Astrocyte (in vitro differentiated cells and primary cell): ENCODE measurements at regions not wholly inside any gene's neighbourhood (a gene's known extent, or its start where the extent isn't known, plus 50 kb on each side); places are given as distances from the start of the nearest gene placed in this dataset.

Source experiments
- DNase-seq: peaks from one replicate; pipeline ENCODE4 v3.0.0-alpha.2; 2010; ENCODE audit warnings: low read depth
- FAIRE-seq: peaks from 2 replicates; lab custom pipeline; 2011; peaks lifted over from hg19 to GRCh38; lab: Jason Lieb, UNC
- H2AFZ ChIP-seq: 2 replicates; pipeline ENCODE4 v1.6.0; 2012; ENCODE audit warnings: low read depth, low read length, inconsistent platforms
- H3K27ac ChIP-seq: 2 replicates; pipeline ENCODE4 v1.5.1; 2011; ENCODE audit warnings: low read depth, low read length, inconsistent platforms
- H3K27me3 ChIP-seq: 2 replicates; pipeline ENCODE4 v1.6.0; 2011; ENCODE audit warnings: low read length, inconsistent platforms; ENCODE audit not compliant: insufficient read depth
- H3K36me3 ChIP-seq: 2 replicates; pipeline ENCODE4 v1.5.1; 2011; ENCODE audit warnings: low read length, inconsistent platforms; ENCODE audit not compliant: insufficient read depth
- H3K4me1 ChIP-seq: 2 replicates; pipeline ENCODE4 v1.5.1; 2011; ENCODE audit warnings: low read length, inconsistent platforms; ENCODE audit not compliant: insufficient read depth
- H3K4me2 ChIP-seq: 2 replicates; pipeline ENCODE4 v1.6.0; 2012; ENCODE audit warnings: low read length, inconsistent platforms
- H3K4me3 ChIP-seq: 2 replicates; pipeline ENCODE4 v1.5.1; 2011; ENCODE audit warnings: low read depth, mild to moderate bottlenecking, low read length, inconsistent platforms; ENCODE audit not compliant: insufficient read depth
- H3K79me2 ChIP-seq: 2 replicates; pipeline ENCODE4 v1.6.0; 2012; ENCODE audit warnings: mild to moderate bottlenecking, low read length, inconsistent platforms; ENCODE audit not compliant: insufficient read depth
- H3K9ac ChIP-seq: 2 replicates; pipeline ENCODE4 v1.6.0; 2012; ENCODE audit warnings: mild to moderate bottlenecking, low read length, inconsistent platforms
- H3K9me3 ChIP-seq: 2 replicates; pipeline ENCODE4 v1.5.1; 2012; ENCODE audit warnings: low read depth, mild to moderate bottlenecking, low read length, inconsistent platforms; ENCODE audit not compliant: insufficient read depth
- H4K20me1 ChIP-seq: 2 replicates; pipeline ENCODE4 v1.6.0; 2012; ENCODE audit warnings: low read length, inconsistent platforms; ENCODE audit not compliant: insufficient read depth
- H3K27ac Mint-ChIP-seq: one replicate; pipeline ENCODE4 v1.8.0; 2021; ENCODE audit warnings: mild to moderate bottlenecking, mixed read lengths; ENCODE audit not compliant: unreplicated experiment
- H3K27me3 Mint-ChIP-seq: one replicate; pipeline ENCODE4 v1.8.0; 2021; ENCODE audit warnings: low read depth, mixed read lengths; ENCODE audit not compliant: unreplicated experiment
- H3K36me3 Mint-ChIP-seq: one replicate; pipeline ENCODE4 v1.8.0; 2021; ENCODE audit warnings: low read depth, mixed read lengths; ENCODE audit not compliant: unreplicated experiment
- H3K4me1 Mint-ChIP-seq: one replicate; pipeline ENCODE4 v1.8.0; 2021; ENCODE audit warnings: low read depth, mixed read lengths; ENCODE audit not compliant: unreplicated experiment
- H3K4me3 Mint-ChIP-seq: one replicate; pipeline ENCODE4 v1.8.0; 2021; ENCODE audit warnings: mild to moderate bottlenecking, moderate library complexity, mixed read lengths; ENCODE audit not compliant: unreplicated experiment
- H3K9me3 Mint-ChIP-seq: one replicate; pipeline ENCODE4 v1.8.0; 2021; ENCODE audit warnings: mild to moderate bottlenecking, mixed read lengths; ENCODE audit not compliant: unreplicated experiment
- CTCF ChIP-seq: IDR thresholded peaks from 2 replicates; pipeline ENCODE4 v1.5.1; 2011; ENCODE audit warnings: low read depth, mild to moderate bottlenecking, inconsistent platforms, low read length, moderate library complexity; ENCODE audit not compliant: insufficient read depth
- EZH2 ChIP-seq: IDR thresholded peaks from 2 replicates; pipeline ENCODE4 v1.6.1; 2012; ENCODE audit warnings: mild to moderate bottlenecking, low read length, inconsistent platforms; ENCODE audit not compliant: insufficient read depth

- peak; percentile 23 for FAIRE-seq
Measured at GRCh38 chr12:66044731-66045130, 85.8 kb downstream of the LLPH start.

DNA sequence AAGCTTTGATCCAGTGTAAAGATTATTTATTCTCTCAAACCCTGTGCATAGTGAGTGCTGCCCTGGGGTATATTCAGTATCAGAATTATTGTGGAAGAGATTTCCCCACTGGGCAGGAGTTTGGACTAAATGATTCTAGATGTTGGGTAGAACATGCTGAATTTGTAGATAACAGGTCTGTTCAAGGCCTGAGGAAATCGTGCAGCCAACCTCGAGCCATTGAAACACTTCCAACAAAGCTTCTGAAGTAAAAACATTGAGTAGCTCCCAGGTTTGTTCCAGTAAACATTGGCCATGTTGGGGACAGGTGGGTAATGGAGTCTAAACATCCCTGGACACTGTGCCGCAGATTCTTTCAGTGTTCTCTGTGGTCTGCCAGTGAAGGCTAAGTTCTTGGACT is 87.5 kb downstream of the LLPH start:
- Histone ChIP-seq H3K36me3 (no peaks in the 10 kb centered on the region), H3K4me2 (no peak overlapping the region), H3K9ac (no peak overlapping the region), H2AFZ (no peak overlapping the region), H3K4me1 (peaks cover 9% of the 10 kb centered on the region), H3K27ac (no peak overlapping the region), H3K79me2 (no peaks in the 10 kb centered on the region), H4K20me1 (no peaks in the 10 kb centered on the region), H3K9me3 (no peaks in the 10 kb centered on the region), H3K27me3 (no peaks in the 10 kb centered on the region), H3K4me3 (no peak overlapping the region)
- no peaks in the 10 kb centered on the region for H3K9me3 Mint-ChIP-seq
- no peak for DNase-seq
- no peak for FAIRE-seq
- peaks cover 12% of the 10 kb centered on the region for H3K4me1 Mint-ChIP-seq
- TF ChIP-seq CTCF (no peak), EZH2 (no peak)
- no peak overlapping the region for H3K27ac Mint-ChIP-seq
- no peak overlapping the region for H3K4me3 Mint-ChIP-seq
- no peaks in the 10 kb centered on the region for H3K27me3 Mint-ChIP-seq
- H3K36me3 Mint-ChIP-seq = no peaks in the 10 kb centered on the region

More at GRCh38 chr12:66044731-66045130, 85.8 kb downstream of the LLPH start:
- Mint-ChIP-seq H3K27ac (peak overlapping the region; percentile 44), H3K4me3 (no peak overlapping the region), H3K27me3 (no peaks in the 10 kb centered on the region), H3K9me3 (no peaks in the 10 kb centered on the region), H3K36me3 (no peaks in the 10 kb centered on the region), H3K4me1 (peaks cover 12% of the 10 kb centered on the region)
- H3K4me1 ChIP-seq = peaks cover 9% of the 10 kb centered on the region
- TF ChIP-seq CTCF (no peak), EZH2 (no peak)
- H3K27ac ChIP-seq = no peak overlapping the region
- H4K20me1 ChIP-seq = no peaks in the 10 kb centered on the region
- H3K79me2 ChIP-seq = no peaks in the 10 kb centered on the region
- DNase-seq = peak; percentile 58
- H3K9ac ChIP-seq = no peak overlapping the region
- no peaks in the 10 kb centered on the region for H3K36me3 ChIP-seq
- no peak overlapping the region for H3K4me3 ChIP-seq
- no peaks in the 10 kb centered on the region for H3K27me3 ChIP-seq
- H3K4me2 ChIP-seq = no peak overlapping the region
- no peaks in the 10 kb centered on the region for H3K9me3 ChIP-seq
- H2AFZ ChIP-seq = no peak overlapping the region

DNA sequence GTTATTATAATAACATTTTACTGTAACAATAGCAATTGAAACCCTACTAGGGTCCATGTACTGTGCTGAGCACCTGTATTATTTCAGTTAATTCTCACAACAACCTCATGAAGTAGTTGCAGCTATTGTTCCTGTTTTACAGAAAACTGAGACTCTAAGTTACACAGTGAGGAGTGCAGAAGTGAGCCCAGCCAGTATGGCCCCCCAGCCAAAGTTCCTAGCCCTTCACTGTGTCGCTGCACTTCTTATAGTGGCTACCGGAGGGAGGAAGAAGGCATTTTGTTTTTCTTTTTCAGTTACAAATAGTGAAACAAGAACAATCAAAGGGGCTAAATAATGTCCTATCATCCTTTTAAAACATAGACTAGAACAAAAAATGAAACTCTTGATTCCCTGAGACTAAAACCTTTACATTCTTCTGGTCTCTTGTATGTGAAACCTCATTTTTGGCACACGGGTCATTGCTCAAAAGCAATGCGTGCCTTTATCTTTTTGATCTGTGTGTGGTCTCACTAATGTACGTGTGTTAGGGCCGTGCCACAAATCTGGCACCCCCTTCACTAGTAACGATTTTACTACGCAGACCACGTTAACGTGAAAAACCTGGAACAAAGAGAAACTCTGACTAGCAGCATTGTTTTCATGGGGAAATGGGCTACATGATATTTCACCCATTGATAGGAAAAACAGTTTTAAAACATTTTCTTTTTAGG is 88.7 kb downstream of the LLPH start:
- no peak for TF ChIP-seq EZH2
- TF ChIP-seq CTCF = no peak
- Histone ChIP-seq H2AFZ (peak overlapping the region; percentile 8), H3K79me2 (no peaks in the 10 kb centered on the region), H3K36me3 (no peaks in the 10 kb centered on the region), H3K4me2 (no peak overlapping the region), H3K4me3 (no peak overlapping the region), H3K4me1 (peaks cover under 1% of the 10 kb centered on the region), H4K20me1 (no peaks in the 10 kb centered on the region), H3K27me3 (no peaks in the 10 kb centered on the region), H3K27ac (no peak overlapping the region), H3K9ac (no peak overlapping the region), H3K9me3 (no peaks in the 10 kb centered on the region)
- no peaks in the 10 kb centered on the region for H3K9me3 Mint-ChIP-seq
- no peaks in the 10 kb centered on the region for H3K27me3 Mint-ChIP-seq
- H3K4me3 Mint-ChIP-seq = no peak overlapping the region
- no peak overlapping the region for H3K27ac Mint-ChIP-seq
- H3K36me3 Mint-ChIP-seq = no peaks in the 10 kb centered on the region
- peaks cover 8% of the 10 kb centered on the region for H3K4me1 Mint-ChIP-seq
- no peak for FAIRE-seq
- DNase-seq = no peak
